ENCODE measurements at regions not wholly inside any gene's neighbourhood (a gene's known extent, or its start where the extent isn't known, plus 50 kb on each side); places are given as distances from the start of the nearest gene placed in this dataset.

GRCh38 chr4:162586266-162586665 lies 422.5 kb upstream of the FSTL5 start:
- no peak overlapping the region for H3K4me3 Mint-ChIP-seq
- no peak for DNase-seq (ENCODE audit: low read depth, low spot score)
- H3K27ac Mint-ChIP-seq (ENCODE audit: unreplicated experiment): no peak overlapping the region
- TF ChIP-seq CTCF (conservative IDR thresholded peaks at IDR 0.05): no peak
- no peaks in the 10 kb centered on the region for H3K36me3 Mint-ChIP-seq (ENCODE audit: low read depth)
- no peaks in the 10 kb centered on the region for H3K27me3 Mint-ChIP-seq (ENCODE audit: low read depth)
- H3K4me1 Mint-ChIP-seq: no peaks in the 10 kb centered on the region
- H3K9me3 Mint-ChIP-seq: no peaks in the 10 kb centered on the region

DNA sequence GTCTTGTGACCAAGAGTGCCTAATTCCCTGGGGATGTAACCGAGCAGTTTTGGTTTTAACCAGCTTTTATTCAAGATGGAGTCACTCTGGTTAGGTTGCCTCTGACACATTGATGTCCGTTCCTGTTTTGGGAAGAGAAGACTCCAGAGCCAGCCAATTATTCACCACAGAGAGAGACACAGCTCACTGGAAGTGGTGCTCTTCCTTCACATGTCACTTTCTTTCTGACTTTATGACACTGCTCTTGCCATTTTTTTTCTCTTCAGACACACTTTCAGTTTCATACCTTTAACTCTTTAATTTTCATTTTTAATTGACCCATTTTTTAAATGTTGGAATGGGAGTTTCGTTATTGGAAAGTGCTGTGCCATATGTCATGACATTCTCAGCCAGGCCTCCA lies 418.4 kb upstream of the FSTL5 start:
- no peak overlapping the region for H3K4me3 Mint-ChIP-seq
- no peak for DNase-seq (ENCODE audit: low read depth, low spot score)
- no peaks in the 10 kb centered on the region for H3K27me3 Mint-ChIP-seq (ENCODE audit: low read depth)
- no peak for TF ChIP-seq CTCF (conservative IDR thresholded peaks at IDR 0.05)
- H3K4me1 Mint-ChIP-seq: no peaks in the 10 kb centered on the region
- H3K9me3 Mint-ChIP-seq: no peaks in the 10 kb centered on the region
- no peaks in the 10 kb centered on the region for H3K36me3 Mint-ChIP-seq (ENCODE audit: low read depth)
- no peak overlapping the region for H3K27ac Mint-ChIP-seq (ENCODE audit: unreplicated experiment)

DNA sequence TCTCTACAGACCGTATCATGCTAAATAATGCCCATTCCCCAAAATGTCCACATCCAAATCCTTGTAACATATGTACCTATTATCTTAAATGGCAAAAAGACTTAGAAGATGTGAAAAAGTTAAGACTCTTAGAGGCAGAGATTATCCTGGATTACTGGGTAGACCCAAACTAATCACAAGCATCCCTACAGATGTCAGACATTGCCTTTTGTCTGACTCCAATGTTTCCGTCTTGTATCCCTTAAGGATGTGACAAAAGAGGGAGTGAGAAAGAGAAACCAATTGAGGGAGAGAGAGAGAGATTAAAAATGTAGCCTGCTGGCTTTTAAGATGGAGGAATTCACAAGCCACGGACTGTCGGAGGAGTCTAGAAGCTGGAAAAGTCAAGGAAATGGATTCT lies 401.9 kb upstream of the FSTL5 start:
- TF ChIP-seq CTCF (conservative IDR thresholded peaks at IDR 0.05): no peak
- Mint-ChIP-seq H3K27ac (ENCODE audit: unreplicated experiment) (no peak overlapping the region), H3K27me3 (ENCODE audit: low read depth) (no peaks in the 10 kb centered on the region), H3K4me1 (no peaks in the 10 kb centered on the region), H3K9me3 (no peaks in the 10 kb centered on the region), H3K36me3 (ENCODE audit: low read depth) (no peaks in the 10 kb centered on the region), H3K4me3 (no peak overlapping the region)
- DNase-seq (ENCODE audit: low read depth, low spot score): no peak

- Mint-ChIP-seq H3K27ac (ENCODE audit: unreplicated experiment) (no peak overlapping the region), H3K9me3 (no peaks in the 10 kb centered on the region), H3K27me3 (ENCODE audit: low read depth) (no peaks in the 10 kb centered on the region), H3K4me3 (no peak overlapping the region), H3K36me3 (ENCODE audit: low read depth) (no peaks in the 10 kb centered on the region), H3K4me1 (no peaks in the 10 kb centered on the region)
- TF ChIP-seq CTCF (conservative IDR thresholded peaks at IDR 0.05): peak; percentile 35
- DNase-seq (ENCODE audit: low read depth, low spot score): no peak
Observed at GRCh38 chr4:162560073-162560472, 396.3 kb upstream of the FSTL5 start.

DNA sequence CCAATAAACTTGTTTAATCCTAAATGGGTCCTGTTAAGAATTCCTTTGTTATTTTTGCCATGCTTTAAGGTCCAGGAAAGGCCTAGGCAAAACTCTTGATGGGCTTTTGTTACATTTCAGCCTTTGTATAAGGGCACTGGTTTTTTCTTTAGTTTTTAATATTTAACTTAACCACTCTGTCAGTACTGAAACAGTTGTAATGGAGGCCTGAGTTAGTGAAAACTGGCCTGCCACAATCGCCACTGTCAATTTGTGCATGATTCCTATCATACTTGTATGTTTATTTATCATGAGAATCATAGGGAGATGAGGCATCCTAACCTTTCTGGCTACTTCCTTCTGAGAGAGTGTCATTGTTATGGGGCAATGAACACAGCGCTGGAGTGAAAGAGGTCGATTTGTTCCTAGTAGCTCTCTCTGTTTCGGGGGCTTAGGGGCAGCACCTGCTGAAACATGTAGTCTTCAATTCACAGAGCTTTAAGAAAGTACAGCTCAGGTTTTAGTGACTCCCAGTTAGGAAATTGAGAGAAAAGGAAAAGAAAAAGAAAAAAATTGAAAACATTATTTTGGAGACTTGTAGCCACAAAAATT lies 393.8 kb upstream of the FSTL5 start:
- Mint-ChIP-seq H3K9me3 (no peaks in the 10 kb centered on the region), H3K27me3 (ENCODE audit: low read depth) (no peaks in the 10 kb centered on the region), H3K4me3 (no peak overlapping the region), H3K4me1 (no peaks in the 10 kb centered on the region), H3K36me3 (ENCODE audit: low read depth) (peaks cover 3% of the 10 kb centered on the region), H3K27ac (ENCODE audit: unreplicated experiment) (no peak overlapping the region)
- TF ChIP-seq CTCF (conservative IDR thresholded peaks at IDR 0.05): no peak
- no peak for DNase-seq (ENCODE audit: low read depth, low spot score)

GRCh38 chr4:162535121-162535520 lies 371.3 kb upstream of the FSTL5 start:
- peaks cover 4% of the 10 kb centered on the region for H3K9me3 Mint-ChIP-seq
- no peak overlapping the region for H3K4me3 Mint-ChIP-seq
- DNase-seq (ENCODE audit: low read depth, low spot score): no peak
- no peaks in the 10 kb centered on the region for H3K27me3 Mint-ChIP-seq (ENCODE audit: low read depth)
- TF ChIP-seq CTCF (conservative IDR thresholded peaks at IDR 0.05): peak; percentile 40
- H3K27ac Mint-ChIP-seq (ENCODE audit: unreplicated experiment): no peak overlapping the region
- peaks cover 2% of the 10 kb centered on the region for H3K36me3 Mint-ChIP-seq (ENCODE audit: low read depth)
- H3K4me1 Mint-ChIP-seq: peaks cover 4% of the 10 kb centered on the region
